Activated T-cell treated with anti-CD3 and anti-CD28 coated beads, Interleukin-2, amount 50 U/mL, for 72 hours (primary cell): ENCODE measurements at regions not wholly inside any gene's neighbourhood (a gene's known extent, or its start where the extent isn't known, plus 50 kb on each side); places are given as distances from the start of the nearest gene placed in this dataset.
"Not testable (repeated sequence)": the region's sequence is repeated elsewhere in the genome, so short reads cannot be mapped to it uniquely, and the experiment has no call there.

Source experiments
- ATAC-seq, 2 donors: fragments of 150-1000 bp; cut with Tn5 transposase; replicated peaks in 1 of 2; 2 replicates each; pipeline ENCODE4 v1.10.0; 2021; ENCODE audit warnings: moderate library complexity in 2 of 2, mild to moderate bottlenecking in 1 of 2
- DNase-seq, 2 donors: peaks; one replicate each; pipeline ENCODE4 v3.0.0; 2021 to 2022; ENCODE audit warnings: mixed read lengths in 1 of 2
- H3K27ac Mint-ChIP-seq: one replicate; pipeline ENCODE4 v1.8.0; 2022; ENCODE audit warnings: mild to moderate bottlenecking, moderate library complexity, mixed read lengths
- H3K27me3 Mint-ChIP-seq: one replicate; pipeline ENCODE4 v1.8.0; 2022; ENCODE audit warnings: low read depth, mixed read lengths
- H3K36me3 Mint-ChIP-seq, 2 donors: one replicate each; pipeline ENCODE4 v1.8.0; 2022; ENCODE audit warnings: mixed read lengths in 2 of 2, mild to moderate bottlenecking in 1 of 2; ENCODE audit not compliant: insufficient read depth in 2 of 2
- H3K4me1 Mint-ChIP-seq: one replicate; pipeline ENCODE4 v1.8.0; 2022; ENCODE audit warnings: low read depth, mixed read lengths
- H3K4me3 Mint-ChIP-seq, 2 donors: one replicate each; pipeline ENCODE4 v1.8.0; 2022; ENCODE audit warnings: mild to moderate bottlenecking in 2 of 2, mixed read lengths in 2 of 2, moderate library complexity in 2 of 2
- H3K9me3 Mint-ChIP-seq, 2 donors: one replicate each; pipeline ENCODE4 v1.8.0; 2022; ENCODE audit warnings: mixed read lengths in 2 of 2

DNA sequence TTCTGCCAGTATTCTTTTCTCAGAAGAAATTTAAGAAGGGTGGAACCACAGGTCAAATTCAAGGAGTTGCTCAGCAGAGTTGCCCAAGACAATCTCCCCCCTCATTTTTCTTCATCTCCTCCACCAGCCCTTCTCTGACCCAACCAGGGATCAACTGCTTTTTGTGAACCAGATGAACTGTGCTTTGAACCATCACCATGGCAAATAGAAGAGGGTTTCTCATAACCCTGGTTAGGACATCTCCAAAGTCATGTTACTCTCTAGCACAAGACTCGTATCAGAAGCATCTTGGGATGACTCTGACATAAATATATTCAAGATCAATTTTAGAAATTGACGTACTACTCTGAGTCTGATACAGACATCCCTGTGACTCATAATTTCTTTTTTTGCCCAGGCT lies 130.7 kb downstream of the ALDH8A1 start:
- H3K27me3 Mint-ChIP-seq, result no peaks in the 10 kb centered on the region
- H3K4me1 Mint-ChIP-seq, result no peaks in the 10 kb centered on the region
- DNase-seq (no peak), ATAC-seq (no peak)
- H3K4me3 Mint-ChIP-seq, result no peak overlapping the region
- no peaks in the 10 kb centered on the region for H3K9me3 Mint-ChIP-seq
- H3K27ac Mint-ChIP-seq, result no peak overlapping the region
- H3K36me3 Mint-ChIP-seq, result no peaks in the 10 kb centered on the region

DNA sequence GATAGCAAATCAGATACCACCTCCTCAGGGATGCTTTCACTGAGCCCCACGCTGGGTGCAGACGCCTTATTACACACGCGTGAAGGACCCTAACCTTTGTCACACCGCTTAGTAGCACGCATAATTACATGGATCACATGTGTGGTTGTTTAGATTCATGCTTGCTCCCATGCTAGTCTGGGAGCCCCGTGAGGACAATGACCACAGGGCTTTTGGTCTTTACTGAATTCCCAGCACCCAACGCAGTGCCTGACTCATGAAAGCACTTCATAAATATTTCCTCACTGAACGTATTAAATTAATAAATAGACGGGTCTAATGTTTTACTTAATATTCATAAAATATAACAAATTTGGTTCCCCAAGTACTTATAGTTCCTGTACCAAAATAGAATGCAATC lies 132.5 kb downstream of the ALDH8A1 start:
- Mint-ChIP-seq H3K9me3 (no peaks in the 10 kb centered on the region), H3K27me3 (no peaks in the 10 kb centered on the region), H3K36me3 (no peaks in the 10 kb centered on the region), H3K27ac (no peak overlapping the region), H3K4me3 (no peak overlapping the region), H3K4me1 (no peaks in the 10 kb centered on the region)
- no peak for ATAC-seq
- no peak for DNase-seq

DNA sequence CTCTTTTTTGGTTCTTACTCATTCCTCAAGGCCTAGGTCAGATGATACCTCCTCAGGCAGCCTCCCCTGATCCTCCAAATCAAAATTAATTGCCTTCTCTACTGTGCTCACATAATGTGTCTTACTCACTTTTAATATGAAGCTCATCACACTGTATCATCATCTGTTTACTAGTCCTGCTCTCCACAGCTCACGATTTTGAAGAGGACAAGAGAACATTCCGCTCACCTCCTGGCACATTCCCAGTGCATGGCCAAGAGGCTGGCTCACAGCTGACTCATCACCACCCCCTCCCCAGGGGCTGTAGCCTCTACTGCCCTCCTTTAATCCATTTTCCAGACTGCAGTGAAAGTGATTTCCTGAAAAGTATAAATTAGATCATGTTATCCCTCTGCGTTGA lies 133.1 kb downstream of the ALDH8A1 start:
- Mint-ChIP-seq H3K9me3 (no peaks in the 10 kb centered on the region), H3K27ac (no peak overlapping the region), H3K27me3 (no peaks in the 10 kb centered on the region), H3K36me3 (no peaks in the 10 kb centered on the region), H3K4me3 (no peak overlapping the region), H3K4me1 (no peaks in the 10 kb centered on the region)
- DNase-seq (no peak), ATAC-seq (no peak)

DNA sequence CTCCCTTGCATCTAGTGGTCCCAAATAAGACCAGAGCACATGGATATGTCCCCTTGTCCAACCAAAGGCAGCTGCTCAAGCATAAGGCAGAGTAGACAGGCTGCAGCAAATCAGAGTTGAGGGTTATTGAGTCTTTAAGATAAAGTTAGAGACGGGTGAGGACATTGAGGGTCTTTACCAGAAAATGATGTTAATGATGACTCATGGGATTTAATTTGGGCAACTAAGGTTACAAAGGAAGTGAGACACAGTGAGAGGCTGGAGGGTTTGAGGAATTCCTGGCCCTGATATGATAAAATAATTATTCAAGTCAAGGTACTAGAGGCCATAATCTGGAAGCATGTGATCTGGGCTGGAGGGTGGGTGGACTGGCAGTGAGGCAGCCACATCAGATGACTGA lies 133.6 kb downstream of the ALDH8A1 start:
- DNase-seq (no peak), ATAC-seq (no peak)
- Mint-ChIP-seq H3K4me3 (no peak overlapping the region), H3K9me3 (no peaks in the 10 kb centered on the region), H3K27ac (no peak overlapping the region), H3K27me3 (no peaks in the 10 kb centered on the region), H3K36me3 (no peaks in the 10 kb centered on the region), H3K4me1 (no peaks in the 10 kb centered on the region)

DNA sequence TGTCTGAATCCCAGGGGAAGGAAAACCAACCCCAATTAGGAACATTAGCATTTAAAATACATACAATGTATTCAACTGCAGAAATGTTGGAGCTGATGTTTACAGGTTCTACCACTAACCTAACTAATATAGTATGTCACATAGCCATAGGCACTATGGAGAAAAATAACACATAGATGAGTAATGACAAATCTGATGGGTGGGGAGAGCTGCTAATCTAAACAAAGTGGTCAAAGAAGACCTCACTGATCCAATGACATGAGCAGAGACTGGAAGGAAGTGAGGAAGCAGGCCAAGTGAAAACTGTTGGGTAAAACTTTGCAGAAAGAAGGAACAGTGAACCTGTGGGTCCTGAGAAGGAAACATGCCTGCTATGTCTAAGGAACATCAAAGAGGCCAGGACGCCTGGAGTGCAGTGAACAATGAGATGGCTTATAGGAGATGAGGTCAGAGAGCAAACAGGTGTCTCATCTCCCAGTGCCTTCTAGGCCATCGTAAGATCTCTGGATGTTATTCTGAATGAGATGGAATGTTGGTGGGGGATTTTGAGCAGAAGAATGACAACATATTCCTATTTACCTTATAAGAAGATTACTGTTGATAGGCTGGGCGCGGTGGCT lies 135.7 kb downstream of the ALDH8A1 start:
- no peaks in the 10 kb centered on the region for H3K36me3 Mint-ChIP-seq
- H3K4me3 Mint-ChIP-seq, result no peak overlapping the region
- DNase-seq (no peak), ATAC-seq (no peak)
- no peaks in the 10 kb centered on the region for H3K9me3 Mint-ChIP-seq
- no peaks in the 10 kb centered on the region for H3K27me3 Mint-ChIP-seq
- no peak overlapping the region for H3K27ac Mint-ChIP-seq
- H3K4me1 Mint-ChIP-seq, result no peaks in the 10 kb centered on the region

DNA sequence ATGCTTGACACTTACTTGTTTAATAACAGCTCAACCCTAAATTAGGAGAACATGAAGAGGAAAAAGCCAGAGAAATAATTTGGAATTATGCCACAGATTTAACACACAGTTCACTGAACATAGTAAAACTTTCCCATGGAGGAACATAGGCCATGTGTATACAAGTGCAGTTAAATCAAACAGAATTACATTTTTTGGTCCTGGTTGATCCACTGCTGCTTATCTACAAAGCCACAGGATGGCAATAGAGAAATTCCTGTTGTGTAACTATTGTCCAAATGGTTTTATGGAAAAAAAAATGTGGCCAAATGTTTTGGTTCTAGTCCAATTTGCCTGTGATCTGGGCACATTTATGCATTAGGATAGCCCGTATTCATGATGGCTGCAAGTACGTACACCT lies 136.8 kb downstream of the ALDH8A1 start:
- no peaks in the 10 kb centered on the region for H3K4me1 Mint-ChIP-seq
- H3K9me3 Mint-ChIP-seq, result no peaks in the 10 kb centered on the region
- no peak overlapping the region for H3K4me3 Mint-ChIP-seq
- no peak for ATAC-seq
- H3K27me3 Mint-ChIP-seq, result no peaks in the 10 kb centered on the region
- no peak overlapping the region for H3K27ac Mint-ChIP-seq
- no peaks in the 10 kb centered on the region for H3K36me3 Mint-ChIP-seq
- no peak for DNase-seq

DNA sequence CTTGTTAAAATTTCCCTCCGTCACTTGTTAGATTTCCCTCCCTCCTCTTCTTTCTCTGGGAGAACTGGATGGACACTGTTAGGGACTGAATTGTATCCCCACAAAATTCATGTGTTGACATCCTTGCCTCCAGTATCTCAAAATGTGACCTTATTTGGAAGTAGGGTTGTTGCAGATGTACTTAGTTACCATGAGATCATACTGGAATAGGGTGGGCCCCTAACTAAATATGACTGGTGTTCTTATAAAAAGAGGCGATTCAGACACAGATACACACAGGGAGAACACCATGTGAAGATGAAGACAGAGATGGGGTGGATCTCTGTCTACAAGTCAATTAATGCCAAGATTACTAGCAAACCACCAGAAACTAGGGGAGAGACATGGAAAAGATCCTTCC lies 139.5 kb downstream of the ALDH8A1 start:
- no peak for ATAC-seq

DNA sequence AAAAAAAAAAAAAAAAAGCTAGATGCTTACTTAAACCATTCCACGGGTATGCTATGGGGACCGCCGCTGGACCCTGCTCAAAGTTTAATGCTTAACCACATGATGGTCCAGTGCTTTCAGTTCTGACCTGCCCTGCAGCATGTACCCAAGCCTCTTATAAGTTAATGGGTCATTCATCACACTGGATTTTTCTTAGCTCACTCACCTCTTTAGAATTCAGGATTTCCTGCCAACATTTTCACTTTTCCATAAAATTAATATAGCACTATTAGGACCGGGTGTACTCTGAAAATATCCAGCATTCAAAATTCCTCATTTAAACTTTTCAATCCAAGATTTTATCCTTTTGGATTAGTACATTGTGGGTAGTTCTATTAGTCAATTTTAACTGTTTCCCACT lies 140.8 kb downstream of the ALDH8A1 start:
- Mint-ChIP-seq H3K27ac (no peak overlapping the region), H3K4me3 (no peak overlapping the region), H3K9me3 (no peaks in the 10 kb centered on the region), H3K4me1 (no peaks in the 10 kb centered on the region), H3K27me3 (peaks cover 4% of the 10 kb centered on the region), H3K36me3 (no peaks in the 10 kb centered on the region)
- no peak for ATAC-seq
- DNase-seq, result no peak

More for the DNA sequence above, 139.5 kb downstream of the ALDH8A1 start:
- DNase-seq, result no peak
- H3K9me3 Mint-ChIP-seq, result no peaks in the 10 kb centered on the region
- H3K4me3 Mint-ChIP-seq, result no peak overlapping the region
- no peaks in the 10 kb centered on the region for H3K36me3 Mint-ChIP-seq
- H3K27me3 Mint-ChIP-seq, result peaks cover 4% of the 10 kb centered on the region
- no peaks in the 10 kb centered on the region for H3K4me1 Mint-ChIP-seq
- H3K27ac Mint-ChIP-seq, result no peak overlapping the region

DNA sequence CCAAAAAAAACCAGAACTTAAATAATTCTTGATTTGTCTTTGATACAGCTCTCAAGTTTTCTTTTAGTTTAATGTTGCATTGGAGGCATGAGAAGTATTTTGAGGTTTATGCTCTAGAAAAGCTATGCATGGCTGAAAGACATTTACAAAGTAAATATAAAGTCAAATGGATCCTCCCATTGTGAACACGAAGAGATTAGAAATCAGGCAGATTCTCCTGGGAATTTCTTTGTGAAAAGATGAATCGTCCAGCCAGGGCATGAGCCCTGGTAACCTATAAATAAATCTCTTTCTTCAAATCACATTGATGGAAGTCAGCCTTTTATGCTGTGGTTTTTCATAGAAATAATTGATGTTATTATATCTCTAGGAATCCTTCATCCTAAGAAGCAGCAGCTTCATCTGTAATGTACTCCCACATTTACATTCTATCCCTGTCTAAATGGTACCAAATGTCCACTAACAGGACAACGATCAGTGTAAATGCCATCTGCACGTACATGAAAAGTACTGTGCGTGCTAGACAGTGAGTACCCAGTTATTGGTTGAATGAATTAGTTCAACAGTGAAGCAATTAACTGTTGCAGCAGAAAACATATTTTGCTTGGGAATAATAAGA lies 143.6 kb downstream of the ALDH8A1 start:
- H3K4me3 Mint-ChIP-seq, result no peak overlapping the region
- DNase-seq, result no peak
- peaks cover 4% of the 10 kb centered on the region for H3K27me3 Mint-ChIP-seq
- no peaks in the 10 kb centered on the region for H3K4me1 Mint-ChIP-seq
- no peaks in the 10 kb centered on the region for H3K9me3 Mint-ChIP-seq
- H3K36me3 Mint-ChIP-seq, result no peaks in the 10 kb centered on the region
- H3K27ac Mint-ChIP-seq, result no peak overlapping the region
- no peak for ATAC-seq

DNA sequence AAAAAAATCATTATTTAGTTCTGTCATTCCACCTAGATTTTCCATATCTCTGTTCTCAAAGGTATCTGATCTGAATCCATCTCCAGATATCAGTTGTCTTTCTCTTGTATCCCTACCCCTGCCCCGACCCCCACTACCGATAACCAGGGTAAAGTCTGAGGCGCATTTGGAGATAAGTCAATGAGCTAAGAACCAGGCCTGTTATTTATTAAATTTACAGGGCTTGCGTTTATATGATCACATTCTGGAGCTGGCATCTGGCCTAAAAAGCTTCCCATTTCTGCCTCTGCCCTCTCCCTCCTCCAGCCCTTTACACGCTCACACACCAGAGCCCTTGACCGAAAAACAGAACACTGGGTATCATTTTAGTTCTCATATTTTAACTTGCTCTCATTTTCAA lies 144.7 kb downstream of the ALDH8A1 start:
- Mint-ChIP-seq H3K27me3 (peaks cover 4% of the 10 kb centered on the region), H3K36me3 (no peaks in the 10 kb centered on the region), H3K4me1 (no peaks in the 10 kb centered on the region), H3K9me3 (no peaks in the 10 kb centered on the region), H3K4me3 (no peak overlapping the region), H3K27ac (no peak overlapping the region)
- DNase-seq, result no peak
- ATAC-seq, result no peak

DNA sequence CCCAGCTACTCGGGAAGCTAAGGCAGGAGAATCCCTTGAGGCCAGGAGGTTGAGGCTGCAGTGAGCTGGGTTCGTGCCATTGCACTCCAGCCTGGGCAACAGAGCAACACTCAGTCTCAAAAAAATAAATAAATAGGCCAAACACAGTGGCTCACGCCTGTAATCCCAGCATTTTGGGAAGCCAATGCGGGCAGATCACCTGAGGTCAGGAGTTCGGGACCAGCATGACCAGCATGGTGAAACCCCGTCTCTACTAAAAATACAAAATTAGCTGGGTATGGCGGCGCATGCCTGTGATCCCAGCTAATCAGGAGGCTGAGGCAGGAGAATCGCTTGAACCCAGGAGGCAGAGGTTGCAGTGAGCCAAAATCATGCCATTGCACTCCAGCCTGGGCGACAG lies 145.6 kb downstream of the ALDH8A1 start:
- not testable (repeated sequence) for H3K36me3 Mint-ChIP-seq, H3K27me3 Mint-ChIP-seq, H3K27ac Mint-ChIP-seq, H3K4me1 Mint-ChIP-seq, H3K4me3 Mint-ChIP-seq, DNase-seq, ATAC-seq, H3K9me3 Mint-ChIP-seq

DNA sequence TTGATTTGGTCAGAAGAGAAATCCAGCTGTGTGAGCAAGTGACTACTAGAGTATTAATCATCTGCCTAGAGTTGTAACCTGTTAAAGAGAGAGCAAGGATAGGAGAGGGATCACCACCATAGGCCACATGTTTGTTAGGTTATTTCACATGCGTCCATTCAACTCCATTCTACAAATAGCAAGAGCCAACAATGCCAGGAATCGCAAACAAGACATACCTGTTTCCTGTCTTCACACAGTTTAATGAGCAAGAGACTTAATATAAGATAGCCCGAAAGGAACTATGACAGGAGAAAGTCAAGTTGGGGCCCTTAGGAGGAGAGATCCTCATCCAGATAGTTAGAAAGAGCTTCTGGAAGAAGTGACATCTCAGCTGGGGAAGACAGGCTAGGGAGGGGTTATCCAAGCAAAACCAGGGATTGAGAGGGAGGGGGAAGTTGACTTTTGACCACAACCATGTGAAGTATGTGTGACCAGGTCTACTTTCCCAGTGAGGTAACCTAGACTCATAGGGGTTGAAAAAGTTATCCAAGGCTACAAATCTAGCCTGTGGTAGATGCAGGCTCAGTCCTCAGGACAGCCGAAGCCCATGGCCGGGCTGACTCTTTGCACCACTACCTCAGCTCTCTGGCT lies 147.4 kb downstream of the ALDH8A1 start:
- DNase-seq (no peak), ATAC-seq (no peak)
- no peak overlapping the region for H3K4me3 Mint-ChIP-seq
- no peaks in the 10 kb centered on the region for H3K36me3 Mint-ChIP-seq
- H3K9me3 Mint-ChIP-seq, result no peaks in the 10 kb centered on the region
- no peak overlapping the region for H3K27ac Mint-ChIP-seq
- H3K4me1 Mint-ChIP-seq, result no peaks in the 10 kb centered on the region
- H3K27me3 Mint-ChIP-seq, result peaks cover 4% of the 10 kb centered on the region

DNA sequence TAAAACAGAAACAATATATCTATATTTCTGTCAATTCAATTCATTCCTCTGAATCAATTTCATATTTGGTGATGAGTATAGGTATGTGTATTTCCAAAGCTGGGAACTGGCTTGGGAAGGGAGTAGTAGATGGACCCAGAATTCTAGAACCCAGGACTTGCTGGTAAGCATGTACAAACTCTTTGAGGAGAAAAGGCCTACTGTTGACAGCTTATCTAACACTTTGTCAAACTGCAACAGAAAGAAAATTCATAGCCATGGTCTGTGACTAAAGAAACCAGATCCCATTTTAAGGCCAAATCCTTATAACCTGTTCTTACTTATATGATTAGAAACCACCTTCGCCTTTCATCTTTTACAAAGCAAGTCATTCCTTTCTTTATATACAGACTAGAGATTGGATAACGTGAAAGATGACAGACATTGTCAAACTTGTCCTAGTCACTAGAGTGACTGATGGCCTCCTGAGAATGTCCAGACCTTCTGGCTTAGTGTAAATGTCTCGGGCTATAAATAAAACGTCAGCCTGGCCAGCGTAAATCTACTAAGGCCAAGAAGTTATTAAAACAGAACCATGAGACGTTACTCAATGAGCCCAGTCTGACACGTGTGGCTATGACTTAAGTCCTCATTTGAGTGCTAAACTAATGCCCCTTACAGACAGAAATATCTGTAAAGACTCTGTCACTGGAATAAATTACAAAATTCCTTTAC lies 152.3 kb downstream of the ALDH8A1 start:
- no peaks in the 10 kb centered on the region for H3K4me1 Mint-ChIP-seq
- no peak for ATAC-seq
- H3K4me3 Mint-ChIP-seq, result no peak overlapping the region
- no peak for DNase-seq
- H3K9me3 Mint-ChIP-seq, result peaks cover 2% of the 10 kb centered on the region in 2 donors
- H3K27ac Mint-ChIP-seq, result no peak overlapping the region
- peaks cover 0 to 1% of the 10 kb centered on the region in 2 donors for H3K36me3 Mint-ChIP-seq
- H3K27me3 Mint-ChIP-seq, result no peaks in the 10 kb centered on the region
